Psoas muscle (tissue), 7 donors: ENCODE measurements at regions not wholly inside any gene's neighbourhood (a gene's known extent, or its start where the extent isn't known, plus 50 kb on each side); places are given as distances from the start of the nearest gene placed in this dataset.

Source experiments
- ATAC-seq, 4 donors: fragments of 200-7000 bp; cut with Tn5 transposase; one replicate each; pipeline ENCODE4 v1.9.1; 2020; ENCODE audit warnings: moderate library complexity in 3 of 4, mild to moderate bottlenecking in 2 of 4
- DNase-seq, 2 donors: peaks; one replicate each; pipeline ENCODE4 v3.0.0-alpha.2; 2020
- H3K27ac ChIP-seq: fragments of 200-600 bp; one replicate; pipeline ENCODE4 v1.8.0; 2022
- H3K27me3 ChIP-seq, 3 donors: fragments of 200-600 bp in 1 of 3; one replicate each; pipeline versions ENCODE4 v1.6.1 to v1.8.0; 2013 to 2022; ENCODE audit warnings: low read length in 2 of 3, mild to moderate bottlenecking in 2 of 3, moderate library complexity in 1 of 3; ENCODE audit not compliant: insufficient read depth in 3 of 3
- H3K36me3 ChIP-seq, 2 donors: fragments of 200-600 bp in 1 of 2; one replicate each; pipeline versions ENCODE4 v1.6.1 to v1.8.0; 2013 to 2022; ENCODE audit warnings: low read depth in 1 of 2, mild to moderate bottlenecking in 1 of 2, moderate library complexity in 1 of 2; ENCODE audit not compliant: insufficient read depth in 1 of 2
- H3K4me1 ChIP-seq: fragments of 200-600 bp; one replicate; pipeline ENCODE4 v1.8.0; 2022
- H3K4me3 ChIP-seq: fragments of 200-600 bp; one replicate; pipeline ENCODE4 v1.8.0; 2022; ENCODE audit warnings: mild to moderate bottlenecking
- H3K9me3 ChIP-seq: fragments of 200-600 bp; one replicate; pipeline ENCODE4 v1.8.0; 2022
- WGBS, 3 donors: extraction: QIAGEN DNeasy Blood & Tissue Kit; methylation state at CpG; one replicate each; pipeline versions ENCODE4 v1.1.6 to v1.1.7; 2013; 5-methylcytosine and 5-hydroxymethylcytosine counted together
- intact Hi-C, 2 donors: fragments of 100-400 bp; cut with DNase I; formaldehyde crosslinking; loops; one replicate each; pipeline versions ENCODE4 v1.11.0 to v1.14.2; 2022
- TF ChIP-seq, protein P1 (sequence below): fragments of 200-600 bp; IDR thresholded peaks from one replicate; pipeline ENCODE4 v1.8.0; 2022; ENCODE audit warnings: antibody characterized with exemption
- donor health status: healthy with polysubstance abuse.
- donor health status: DM: no; HTN: no; CAD: no; lungs with moderate emphysema.
- donor health status: Bipolar disorder and iron deficiency.
- donor health status: healthy.
- donor health status: DM: yes; HTN: yes; CAD: no.
- donor health status: DM: no; HTN: no; CAD: no.
- donor health status: DM: yes; HTN: yes; CAD: no.

DNA sequence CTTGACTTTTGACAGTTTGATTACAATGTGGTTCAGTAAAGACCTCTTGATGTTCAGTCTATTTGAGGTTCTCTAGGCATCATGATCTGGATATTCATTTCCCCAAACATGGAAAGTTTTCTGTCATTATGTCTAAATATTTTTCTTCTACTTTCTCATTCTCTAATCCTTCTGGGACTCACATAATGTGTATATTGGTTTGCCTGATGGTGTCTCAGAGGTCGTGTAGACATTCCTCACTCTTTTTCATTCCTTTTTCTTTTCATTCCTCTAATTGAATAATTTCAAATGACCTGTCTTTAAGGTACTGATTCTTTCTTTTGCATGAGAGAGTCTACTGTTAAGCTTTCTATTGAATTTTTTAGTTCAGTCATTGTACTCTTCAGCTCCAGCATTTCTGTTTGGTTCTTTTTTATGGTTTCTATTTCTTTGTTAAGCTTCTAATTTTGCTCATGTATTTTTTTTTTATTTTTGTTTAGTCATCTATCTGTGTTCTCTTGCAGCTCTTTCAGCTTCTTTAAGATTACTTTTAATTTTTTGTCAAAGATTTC is 158.4 kb downstream of the GDAP2 start:
- H3K9me3 ChIP-seq = peaks cover 17% of the 10 kb centered on the region
- WGBS, 3 donors = 32 to 40% (median 35%) methylated on average over 1 of the region's 1 CpG
- DNase-seq (no peak), ATAC-seq (no peak)
- intact Hi-C loops = no loop called here
- H3K36me3 ChIP-seq = no peaks in the 10 kb centered on the region
- H3K4me3 ChIP-seq = no peak overlapping the region
- H3K27ac ChIP-seq = no peak overlapping the region
- no peaks in the 10 kb centered on the region for H3K4me1 ChIP-seq
- H3K27me3 ChIP-seq = no peaks in the 10 kb centered on the region
- TF ChIP-seq, protein P1, sequence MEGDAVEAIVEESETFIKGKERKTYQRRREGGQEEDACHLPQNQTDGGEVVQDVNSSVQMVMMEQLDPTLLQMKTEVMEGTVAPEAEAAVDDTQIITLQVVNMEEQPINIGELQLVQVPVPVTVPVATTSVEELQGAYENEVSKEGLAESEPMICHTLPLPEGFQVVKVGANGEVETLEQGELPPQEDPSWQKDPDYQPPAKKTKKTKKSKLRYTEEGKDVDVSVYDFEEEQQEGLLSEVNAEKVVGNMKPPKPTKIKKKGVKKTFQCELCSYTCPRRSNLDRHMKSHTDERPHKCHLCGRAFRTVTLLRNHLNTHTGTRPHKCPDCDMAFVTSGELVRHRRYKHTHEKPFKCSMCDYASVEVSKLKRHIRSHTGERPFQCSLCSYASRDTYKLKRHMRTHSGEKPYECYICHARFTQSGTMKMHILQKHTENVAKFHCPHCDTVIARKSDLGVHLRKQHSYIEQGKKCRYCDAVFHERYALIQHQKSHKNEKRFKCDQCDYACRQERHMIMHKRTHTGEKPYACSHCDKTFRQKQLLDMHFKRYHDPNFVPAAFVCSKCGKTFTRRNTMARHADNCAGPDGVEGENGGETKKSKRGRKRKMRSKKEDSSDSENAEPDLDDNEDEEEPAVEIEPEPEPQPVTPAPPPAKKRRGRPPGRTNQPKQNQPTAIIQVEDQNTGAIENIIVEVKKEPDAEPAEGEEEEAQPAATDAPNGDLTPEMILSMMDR = no peak

DNA sequence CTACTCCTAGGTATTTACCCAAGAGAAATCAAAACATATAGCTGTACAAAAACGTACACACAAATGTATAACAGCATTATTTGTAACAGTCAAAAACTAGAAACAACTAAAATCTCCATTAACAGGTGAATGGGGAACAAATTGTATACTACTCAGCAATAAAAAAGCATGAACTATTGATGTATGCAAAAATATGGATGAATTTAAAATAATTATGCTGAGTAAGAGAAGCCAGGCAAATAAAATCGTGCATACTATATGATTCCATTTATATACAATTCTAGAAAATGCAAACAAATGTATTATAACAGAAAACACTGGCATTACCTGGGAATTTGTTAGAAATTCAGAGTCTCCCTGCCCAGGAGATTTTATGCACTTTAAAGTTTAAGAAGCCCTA is 150.1 kb downstream of the GDAP2 start:
- Histone ChIP-seq H3K9me3 (no peaks in the 10 kb centered on the region), H3K27ac (no peak overlapping the region), H3K4me3 (no peak overlapping the region), H3K4me1 (peaks cover 11% of the 10 kb centered on the region), H3K36me3 (no peaks in the 10 kb centered on the region), H3K27me3 (no peaks in the 10 kb centered on the region)
- no peak for ATAC-seq
- WGBS, 3 donors = 84 to 89% (median 88%) methylated on average over 2 of the region's 2 CpGs
- DNase-seq = no peak
- TF ChIP-seq, protein P1 = no peak
- intact Hi-C loops = no loop called here

DNA sequence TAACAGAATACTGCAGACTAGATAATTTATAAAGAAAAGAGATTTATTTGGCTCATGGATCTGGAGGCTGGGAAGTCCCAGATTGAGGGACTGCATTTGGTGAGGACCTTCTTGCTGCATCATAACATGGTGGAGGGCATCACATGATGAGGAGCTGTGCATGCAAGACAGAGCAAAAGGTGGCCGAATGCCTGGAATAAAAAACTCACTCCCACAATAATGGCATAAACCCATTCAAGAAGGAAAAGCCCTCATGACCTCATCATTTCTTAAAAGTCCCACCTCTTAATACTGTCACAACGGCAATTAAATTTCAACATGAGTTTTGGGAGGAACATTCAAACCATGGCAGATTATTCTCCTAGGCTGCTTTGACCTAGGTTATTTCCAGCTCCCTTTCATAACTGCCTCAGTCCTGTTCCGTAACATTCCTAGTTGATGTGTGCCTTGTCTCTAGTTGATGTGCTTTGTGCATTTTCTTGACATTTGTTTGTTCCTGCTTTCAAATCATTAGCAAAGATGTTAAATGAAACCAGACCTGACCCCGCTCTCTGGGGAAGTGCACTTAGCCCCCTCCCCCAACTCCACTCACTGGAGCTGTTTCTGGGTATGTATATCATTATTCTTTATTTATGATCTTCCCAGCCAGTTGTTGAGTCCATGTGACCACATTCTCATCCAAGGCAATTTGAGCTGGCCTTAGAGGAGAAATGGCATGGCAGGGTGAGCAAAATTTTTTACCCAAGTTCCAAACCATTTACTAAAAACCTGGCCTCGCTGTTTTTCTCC is 148.5 kb downstream of the GDAP2 start:
- TF ChIP-seq, protein P1 = no peak
- Histone ChIP-seq H3K36me3 (no peaks in the 10 kb centered on the region), H3K9me3 (no peaks in the 10 kb centered on the region), H3K4me3 (no peak overlapping the region), H3K4me1 (peaks cover 11% of the 10 kb centered on the region), H3K27me3 (no peaks in the 10 kb centered on the region), H3K27ac (no peak overlapping the region)
- peak in 3 of 4 donors; percentile 45 to 63 (median 57) for ATAC-seq
- 36 to 49% (median 44%) methylated on average over 5 of the region's 5 CpGs for WGBS, 3 donors
- intact Hi-C loops = no loop called here
- DNase-seq = no peak

DNA sequence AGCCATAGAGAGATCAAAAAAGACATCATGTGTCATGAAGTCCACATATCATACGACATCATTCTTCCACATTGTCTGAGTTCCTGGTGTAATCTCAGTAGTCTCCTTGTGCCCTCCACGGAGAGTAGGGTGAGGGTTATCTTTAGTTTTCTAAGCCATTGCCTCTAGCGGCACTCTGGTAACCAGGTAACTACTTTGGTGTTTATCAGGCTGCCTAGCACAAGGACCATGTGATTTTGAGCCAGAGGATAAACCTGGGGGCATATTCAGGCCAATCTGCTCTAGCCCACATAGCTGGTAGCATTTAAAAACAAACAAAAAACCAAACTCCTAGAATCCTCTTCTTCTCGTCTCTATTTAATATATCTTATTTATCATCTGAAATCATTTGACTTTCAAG is 147.4 kb downstream of the GDAP2 start:
- intact Hi-C loops = no loop called here
- TF ChIP-seq, protein P1 = no peak
- DNase-seq = no peak
- H3K9me3 ChIP-seq = no peaks in the 10 kb centered on the region
- ATAC-seq = no peak
- WGBS, 3 donors = 56 to 68% (median 59%) methylated on average over 4 of the region's 4 CpGs
- peaks cover 11% of the 10 kb centered on the region for H3K4me1 ChIP-seq
- no peak overlapping the region for H3K27ac ChIP-seq
- H3K27me3 ChIP-seq = no peaks in the 10 kb centered on the region
- no peak overlapping the region for H3K4me3 ChIP-seq
- no peaks in the 10 kb centered on the region for H3K36me3 ChIP-seq
